RCC 7860 (cell line): ENCODE measurements at regions not wholly inside any gene's neighbourhood (a gene's known extent, or its start where the extent isn't known, plus 50 kb on each side); places are given as distances from the start of the nearest gene placed in this dataset.
A peak's percentile ranks its signal among the peaks of the same experiment; 100 is the strongest.

ENCODE experiments used
- DNase-seq: peaks from one replicate; pipeline ENCODE4 v3.0.0-alpha.2; 2015; ENCODE audit warnings: low spot score
- FAIRE-seq: peaks from 2 replicates; lab custom pipeline; 2012; peaks lifted over from hg19 to GRCh38; lab: Jason Lieb, UNC

DNA sequence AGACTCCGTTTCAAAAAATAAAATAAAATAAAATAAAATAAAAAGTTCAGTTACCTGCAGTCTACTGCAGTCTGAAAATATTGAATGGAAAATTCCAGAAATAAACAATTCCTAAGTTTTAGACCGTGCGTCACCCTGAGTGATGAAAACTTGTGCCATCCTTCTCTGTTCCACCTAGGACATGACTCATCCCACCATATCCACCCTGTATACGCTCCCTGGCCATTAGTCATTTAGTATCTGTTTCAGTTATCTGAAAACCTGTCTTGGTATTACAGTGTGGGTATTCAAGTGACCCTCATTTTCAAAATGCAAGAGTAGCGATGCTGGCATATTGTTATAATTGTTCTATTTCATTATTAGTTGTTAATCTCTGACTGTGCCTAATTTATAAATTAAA, 51.8 kb upstream of the TEX48 start:
- DNase-seq (peak; percentile 83), FAIRE-seq (peak; percentile 92)

DNA sequence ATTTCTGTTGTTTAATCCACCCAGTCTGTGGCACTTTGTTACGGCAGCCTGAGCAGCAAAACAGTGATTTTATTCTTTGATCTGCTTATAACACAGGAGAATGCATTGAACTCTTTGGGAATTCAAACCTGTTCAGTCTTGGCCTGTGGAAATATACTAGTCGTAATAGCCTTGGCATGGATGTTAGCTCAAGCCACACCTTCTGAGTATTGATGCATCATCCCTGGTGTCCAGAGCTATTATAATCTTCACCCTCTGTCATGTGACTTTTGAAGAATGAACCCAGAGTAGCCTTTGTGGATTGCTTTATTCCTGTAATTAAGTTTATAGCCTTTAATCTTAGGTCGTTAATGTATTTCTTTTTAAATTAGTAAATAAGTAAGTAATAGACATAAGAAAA, 50.8 kb upstream of the TEX48 start:
- FAIRE-seq, result no peak
- DNase-seq, result no peak
